Stimulated activated CD4-positive, alpha-beta T cell treated with anti-CD3 and anti-CD28 coated beads, Interleukin-2, amount 100 ng/mL, for 4 hours (primary cell): ENCODE measurements at regions not wholly inside any gene's neighbourhood (a gene's known extent, or its start where the extent isn't known, plus 50 kb on each side); places are given as distances from the start of the nearest gene placed in this dataset.

Source experiments
- DNase-seq: peaks from one replicate; pipeline ENCODE4 v3.0.0-alpha.2; 2020; ENCODE audit warnings: low read depth

GRCh38 chr7:86972072-86972471 is 87.4 kb downstream of the ELAPOR2 start:
- DNase-seq: no peak

- DNase-seq: no peak
These were observed 88.5 kb downstream of the ELAPOR2 start for GRCh38 chr7:86970986-86971385.

GRCh38 chr7:86970547-86970946 is 88.9 kb downstream of the ELAPOR2 start:
- DNase-seq: no peak

GRCh38 chr7:86969865-86970264 is 89.6 kb downstream of the ELAPOR2 start:
- no peak for DNase-seq

GRCh38 chr7:86968618-86969017 is 90.8 kb downstream of the ELAPOR2 start:
- DNase-seq: no peak

GRCh38 chr7:86966916-86967315 is 92.5 kb downstream of the ELAPOR2 start:
- no peak for DNase-seq

GRCh38 chr7:86965727-86966120 is 93.7 kb downstream of the ELAPOR2 start:
- no peak for DNase-seq

GRCh38 chr7:86964973-86965726 is 94.3 kb downstream of the ELAPOR2 start:
- DNase-seq: no peak

- no peak for DNase-seq
These were observed 95.7 kb downstream of the ELAPOR2 start for GRCh38 chr7:86963599-86964230.

GRCh38 chr7:86962623-86963022 is 96.8 kb downstream of the ELAPOR2 start:
- no peak for DNase-seq

GRCh38 chr7:86961686-86962085 is 97.8 kb downstream of the ELAPOR2 start:
- no peak for DNase-seq

- DNase-seq: no peak
These were observed 101.1 kb downstream of the ELAPOR2 start for GRCh38 chr7:86958380-86958779.

GRCh38 chr7:86956567-86956966 is 102.9 kb downstream of the ELAPOR2 start:
- no peak for DNase-seq

GRCh38 chr7:86955895-86956503 is 103.5 kb downstream of the ELAPOR2 start:
- no peak for DNase-seq

- DNase-seq: no peak
These were observed 104.5 kb downstream of the ELAPOR2 start for GRCh38 chr7:86954971-86955370.

GRCh38 chr7:86953653-86954336 is 105.7 kb downstream of the ELAPOR2 start:
- DNase-seq: no peak

GRCh38 chr7:86953219-86953618 is 106.2 kb downstream of the ELAPOR2 start:
- no peak for DNase-seq

- no peak for DNase-seq
These were observed 107.6 kb downstream of the ELAPOR2 start for GRCh38 chr7:86951895-86952294.

GRCh38 chr7:86950944-86951343 is 108.5 kb downstream of the ELAPOR2 start:
- no peak for DNase-seq

- DNase-seq: no peak
These were observed 109.1 kb downstream of the ELAPOR2 start for GRCh38 chr7:86950360-86950759.

- no peak for DNase-seq
These were observed 109.6 kb downstream of the ELAPOR2 start for GRCh38 chr7:86949779-86950260.

GRCh38 chr7:86949052-86949778 is 110.2 kb downstream of the ELAPOR2 start:
- DNase-seq: no peak
